HCT116 (cell line): ENCODE measurements at regions not wholly inside any gene's neighbourhood (a gene's known extent, or its start where the extent isn't known, plus 50 kb on each side); places are given as distances from the start of the nearest gene placed in this dataset.

ENCODE experiments used
- ATAC-seq: fragments of 200-7000 bp; cut with Tn5 transposase; 2 replicates; pipeline ENCODE4 v1.9.1; 2020; ENCODE audit warnings: mild to moderate bottlenecking, moderate library complexity
- BruUV-seq: library from RNA; stranded (reverse); fragments of 400-500 nt; replicated peaks from 2 replicates; lab custom pipeline; 2021; lab: Mats Ljungman, UMichigan
- CTCF ChIA-PET: fragments of 300-600 bp; sonication (Branson Sonifier 250); formaldehyde crosslinking; loops from one replicate; lab custom pipeline; 2021; ENCODE audit warnings: antibody characterized with exemption; lab: Charles Lee
- POLR2A ChIA-PET: fragments of 300-600, 350-600 bp; sonication (Branson Sonifier 250); formaldehyde crosslinking; loops from one replicate; lab custom pipeline; 2021; ENCODE audit warnings: antibody characterized with exemption; lab: Charles Lee
- RAD21 ChIA-PET, 2 experiments: fragments of 300-600 bp; sonication (Branson Sonifier 250); formaldehyde crosslinking; loops; one replicate each; lab custom pipeline; 2023; ENCODE audit warnings: low total read pairs in 2 of 2; ENCODE audit not compliant: uncharacterized antibody in 2 of 2, unreplicated experiment in 2 of 2, low non-redundant PET in 1 of 2; lab: Charles Lee
- DNase-seq: peaks from one replicate; pipeline ENCODE4 v3.0.0-alpha.2; 2010; ENCODE audit warnings: low read depth, low spot score
- H2AFZ ChIP-seq: fragments of 200-600 bp; shearing (Covaris generic), sonication (generic); 2 replicates; pipeline ENCODE4 v1.6.1; 2017; ENCODE audit warnings: low read depth, mixed run types, mixed read lengths, antibody characterized with exemption, low read length; ENCODE audit not compliant: poor library complexity, severe bottlenecking
- H3K27ac ChIP-seq: 2 replicates; pipeline ENCODE4 v1.5.1; 2012; ENCODE audit warnings: low read depth, low read length
- H3K27me3 ChIP-seq: fragments of 200-600 bp; sonication (generic); 2 replicates; pipeline ENCODE4 v1.6.1; 2016; ENCODE audit warnings: mixed run types, low read length, mixed read lengths; ENCODE audit not compliant: insufficient read depth
- H3K36me3 ChIP-seq, 2 experiments: fragments of 200-500 bp in 1 of 2; fragments of 200-600 bp in 1 of 2; sonication (Bioruptor generic) in 1 of 2; sonication (generic) in 1 of 2; 2 replicates each; pipeline versions ENCODE4 v1.5.1 to v1.6.1; 2014 to 2016; ENCODE audit warnings: low read length in 2 of 2, inconsistent platforms in 1 of 2, mixed read lengths in 1 of 2, mixed run types in 1 of 2; ENCODE audit not compliant: insufficient read depth in 2 of 2, control insufficient read depth in 1 of 2
- H3K4me1 ChIP-seq, 2 experiments: fragments of 200-600 bp in 1 of 2; sonication (generic) in 1 of 2; 2 replicates each; pipeline versions ENCODE4 v1.5.1 to v1.6.1; 2012 to 2017; ENCODE audit warnings: low read length in 2 of 2, inconsistent platforms in 1 of 2, mild to moderate bottlenecking in 1 of 2, mixed read lengths in 1 of 2, mixed run types in 1 of 2, moderate library complexity in 1 of 2; ENCODE audit not compliant: insufficient read depth in 2 of 2, control insufficient read depth in 1 of 2
- H3K4me2 ChIP-seq: fragments of 200-600 bp; sonication (generic); 2 replicates; pipeline ENCODE4 v1.6.1; 2017; ENCODE audit warnings: mixed run types, low read length, mixed read lengths
- H3K4me3 ChIP-seq, 2 experiments: fragments of 200-600 bp in 1 of 2; sonication (generic) in 1 of 2; replicated peaks in 1 of 2; 2 replicates each; pipeline ENCODE4 v1.5.1; 2011 to 2016; ENCODE audit warnings: low read length in 2 of 2, control low read depth in 1 of 2, low read depth in 1 of 2, mild to moderate bottlenecking in 1 of 2, mixed read lengths in 1 of 2, mixed run types in 1 of 2
- H3K79me2 ChIP-seq: fragments of 200-600 bp; sonication (generic); 2 replicates; pipeline ENCODE4 v1.6.1; 2017; ENCODE audit warnings: mild to moderate bottlenecking, mixed run types, low read length, moderate library complexity, mixed read lengths; ENCODE audit not compliant: insufficient read depth
- H3K9ac ChIP-seq: fragments of 200-600 bp; sonication (generic); 2 replicates; pipeline ENCODE4 v1.6.1; 2016; ENCODE audit warnings: low read length, mixed read lengths
- H3K9me2 ChIP-seq: fragments of 200-600 bp; sonication (generic), shearing (Covaris generic); 2 replicates; pipeline ENCODE4 v1.6.1; 2017; ENCODE audit warnings: mixed run types, mild to moderate bottlenecking, moderate library complexity; ENCODE audit not compliant: insufficient read depth
- H3K9me3 ChIP-seq, 2 experiments: fragments of 200-500 bp in 1 of 2; fragments of 200-600 bp in 1 of 2; sonication (Bioruptor generic) in 1 of 2; sonication (generic) in 1 of 2; 2 replicates each; pipeline ENCODE4 v1.6.1; 2014 to 2017; ENCODE audit warnings: low read length in 2 of 2, mixed read lengths in 2 of 2, inconsistent platforms in 1 of 2, low read depth in 1 of 2, mild to moderate bottlenecking in 1 of 2, mixed run types in 1 of 2, moderate library complexity in 1 of 2; ENCODE audit not compliant: control insufficient read depth in 1 of 2, insufficient read depth in 1 of 2
- H4K20me1 ChIP-seq: fragments of 200-600 bp; sonication (generic), shearing (Covaris generic); 2 replicates; pipeline ENCODE4 v1.6.1; 2017; ENCODE audit warnings: mixed run types, mild to moderate bottlenecking, moderate library complexity; ENCODE audit not compliant: insufficient read depth
- ATF3 ChIP-seq: IDR thresholded peaks from 2 replicates; pipeline ENCODE4 v1.6.1; 2012
- EGR1 ChIP-seq: IDR thresholded peaks from 2 replicates; pipeline ENCODE4 v1.6.1; 2012; ENCODE audit warnings: low read depth
- JUND ChIP-seq: IDR thresholded peaks from 2 replicates; pipeline ENCODE4 v1.6.1; 2012
- MAX ChIP-seq: IDR thresholded peaks from 2 replicates; pipeline ENCODE4 v1.6.1; 2012
- POLR2AphosphoS5 ChIP-seq: IDR thresholded peaks from 2 replicates; pipeline ENCODE4 v1.6.1; 2011; ENCODE audit warnings: mild to moderate bottlenecking, low read depth, low read length, moderate library complexity
- REST ChIP-seq: IDR thresholded peaks from 2 replicates; pipeline ENCODE4 v1.6.1; 2012; ENCODE audit warnings: low read depth
- SIN3A ChIP-seq: IDR thresholded peaks from 2 replicates; pipeline ENCODE4 v1.6.1; 2012; ENCODE audit warnings: low read depth
- SP1 ChIP-seq: IDR thresholded peaks from 2 replicates; pipeline ENCODE4 v1.6.1; 2012; ENCODE audit warnings: low read depth
- ZBTB33 ChIP-seq: IDR thresholded peaks from 2 replicates; pipeline ENCODE4 v1.6.1; 2011; ENCODE audit warnings: mild to moderate bottlenecking, low read length, moderate library complexity; ENCODE audit not compliant: insufficient replicate concordance; ENCODE audit errors: extremely low read depth
- ZFX ChIP-seq: fragments of 450-650 bp; IDR thresholded peaks from 2 replicates; pipeline ENCODE4 v1.6.1; 2017
- intact Hi-C: fragments of 100-400 bp; cut with micrococcal nuclease; formaldehyde crosslinking; loops from 2 replicates; pipeline ENCODE4 v1.10.0; 2022

GRCh38 chr21:38060533-38060932 lies 144.3 kb upstream of the KCNJ6 start:
- ChIA-PET RAD21 (no interaction called here), CTCF (no interaction called here), POLR2A (no interaction called here)
- no peaks in the 10 kb centered on the region for H4K20me1 ChIP-seq
- intact Hi-C loops, result no loop called here
- peaks cover 0 to 20% of the 10 kb centered on the region in 2 experiments; a peak in 2 of 4 replicates for H3K9me3 ChIP-seq
- no peak overlapping the region for H3K4me2 ChIP-seq
- H3K27me3 ChIP-seq, result no peaks in the 10 kb centered on the region
- H3K4me1 ChIP-seq, result no peaks in the 10 kb centered on the region
- no peaks in the 10 kb centered on the region for H3K36me3 ChIP-seq
- DNase-seq (no peak), ATAC-seq (no peak)
- no TSS peak for BruUV-seq
- TF ChIP-seq ZFX, result no peak
- TF ChIP-seq SP1, result no peak
- no peak for TF ChIP-seq MAX
- TF ChIP-seq REST, result no peak
- no peak for TF ChIP-seq SIN3A
- TF ChIP-seq POLR2AphosphoS5, result no peak
- TF ChIP-seq JUND, result no peak
- TF ChIP-seq EGR1, result no peak
- TF ChIP-seq ZBTB33, result no peak
- no peak for TF ChIP-seq ATF3
- no peaks in the 10 kb centered on the region for H3K79me2 ChIP-seq
- H3K9ac ChIP-seq, result no peak overlapping the region
- no peaks in the 10 kb centered on the region for H3K9me2 ChIP-seq
- H3K27ac ChIP-seq, result no peak overlapping the region
- no peak overlapping the region for H2AFZ ChIP-seq
- no peak overlapping the region for H3K4me3 ChIP-seq
